Activated CD8-positive, alpha-beta memory T cell treated with anti-CD3 and anti-CD28 coated beads, Interleukin-2, amount 10 ng/mL, durations not matched to agents 7 days and 5 days (primary cell): ENCODE measurements at regions not wholly inside any gene's neighbourhood (a gene's known extent, or its start where the extent isn't known, plus 50 kb on each side); places are given as distances from the start of the nearest gene placed in this dataset.

Experiments
- ATAC-seq: fragments of 150-1000 bp; cut with Tn5 transposase; one replicate; pipeline ENCODE4 v1.10.0; 2021; ENCODE audit warnings: moderate library complexity
- CTCF ChIA-PET: fragments of 350-600 bp; sonication (Branson Sonifier 250); formaldehyde crosslinking; loops from one replicate; lab custom pipeline; 2021; ENCODE audit warnings: antibody characterized with exemption; lab: Charles Lee
- DNase-seq: peaks from one replicate; pipeline ENCODE4 v3.0.0-alpha.2; 2020
- H3K27ac Mint-ChIP-seq: one replicate; pipeline ENCODE4 v1.8.0; 2021; ENCODE audit warnings: mild to moderate bottlenecking, mixed read lengths
- H3K27me3 Mint-ChIP-seq: one replicate; pipeline ENCODE4 v1.8.0; 2021; ENCODE audit warnings: mixed read lengths
- H3K36me3 Mint-ChIP-seq: one replicate; pipeline ENCODE4 v1.8.0; 2021; ENCODE audit warnings: mild to moderate bottlenecking, mixed read lengths
- H3K4me1 Mint-ChIP-seq: one replicate; pipeline ENCODE4 v1.8.0; 2021; ENCODE audit warnings: mixed read lengths
- H3K4me3 Mint-ChIP-seq: one replicate; pipeline ENCODE4 v1.8.0; 2021; ENCODE audit warnings: mild to moderate bottlenecking, moderate library complexity, mixed read lengths
- H3K9me3 Mint-ChIP-seq: one replicate; pipeline ENCODE4 v1.8.0; 2022; ENCODE audit warnings: low read depth, mixed read lengths

DNA sequence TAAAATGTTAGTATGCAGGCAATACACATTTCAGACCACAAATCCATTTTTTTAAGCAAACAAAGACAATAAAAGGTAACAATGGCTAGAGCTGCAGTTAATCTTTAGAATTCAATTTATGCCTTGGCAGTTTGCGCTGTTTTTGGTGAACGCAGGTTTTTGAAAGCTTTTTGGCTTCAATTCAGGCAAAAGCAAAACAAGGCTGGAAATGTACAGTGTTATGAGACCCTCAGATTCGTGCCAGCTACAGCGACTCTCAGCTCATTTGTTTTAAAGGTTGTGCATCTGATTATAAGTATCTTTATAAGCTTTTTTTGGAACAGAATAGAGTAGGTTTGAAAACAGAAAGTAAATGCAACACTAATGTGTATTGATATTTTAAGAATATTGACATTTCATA lies 63.6 kb upstream of the SOX1 start:
- no peaks in the 10 kb centered on the region for H3K27me3 Mint-ChIP-seq
- CTCF ChIA-PET, result no interaction called here
- H3K36me3 Mint-ChIP-seq, result no peaks in the 10 kb centered on the region
- no peak for DNase-seq
- no peak for ATAC-seq
- no peak overlapping the region for H3K27ac Mint-ChIP-seq
- no peak overlapping the region for H3K4me3 Mint-ChIP-seq
- peaks cover 2% of the 10 kb centered on the region for H3K9me3 Mint-ChIP-seq
- H3K4me1 Mint-ChIP-seq, result no peaks in the 10 kb centered on the region

DNA sequence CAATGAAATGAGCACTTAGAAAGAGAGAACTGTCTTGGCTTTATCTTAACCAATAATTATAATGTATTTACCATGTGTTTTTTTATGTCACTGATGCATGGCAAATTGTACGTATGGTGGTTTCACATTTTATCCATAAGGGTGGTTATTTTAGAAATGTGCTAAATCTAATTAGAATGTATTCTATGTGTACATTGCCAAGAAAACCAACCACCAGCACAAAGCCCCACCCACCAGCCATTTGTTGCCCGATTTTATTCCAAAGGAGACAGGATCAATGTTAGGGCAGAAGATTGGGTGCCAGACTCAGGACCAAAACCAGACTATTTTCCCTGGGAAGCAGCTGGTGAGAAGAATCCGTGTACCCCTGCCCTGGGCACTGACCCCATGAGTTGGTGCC lies 63.0 kb upstream of the SOX1 start:
- DNase-seq, result no peak
- no peak overlapping the region for H3K4me3 Mint-ChIP-seq
- CTCF ChIA-PET, result no interaction called here
- H3K27ac Mint-ChIP-seq, result no peak overlapping the region
- no peaks in the 10 kb centered on the region for H3K36me3 Mint-ChIP-seq
- no peaks in the 10 kb centered on the region for H3K27me3 Mint-ChIP-seq
- H3K9me3 Mint-ChIP-seq, result peaks cover 2% of the 10 kb centered on the region
- no peaks in the 10 kb centered on the region for H3K4me1 Mint-ChIP-seq
- no peak for ATAC-seq

DNA sequence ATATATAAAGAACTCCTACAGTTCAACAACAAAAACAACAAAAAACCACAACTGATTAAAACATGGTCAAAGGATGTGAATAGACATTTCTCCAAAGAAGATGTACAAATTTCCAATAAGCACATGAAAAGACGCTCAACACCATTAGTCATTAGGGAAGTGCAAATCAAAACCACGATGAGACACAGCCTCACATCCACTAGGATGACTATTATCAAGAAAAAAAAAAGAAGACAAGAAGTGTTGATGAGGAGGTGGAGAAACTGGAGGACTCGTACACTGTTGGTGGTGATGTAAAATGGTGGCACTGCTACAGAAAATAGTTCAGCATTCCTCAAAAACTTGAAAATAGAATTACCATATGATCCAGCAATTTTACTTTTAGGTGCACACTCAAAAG lies 61.0 kb upstream of the SOX1 start:
- no peaks in the 10 kb centered on the region for H3K27me3 Mint-ChIP-seq
- no peaks in the 10 kb centered on the region for H3K4me1 Mint-ChIP-seq
- DNase-seq, result no peak
- H3K4me3 Mint-ChIP-seq, result no peak overlapping the region
- no peak for ATAC-seq
- H3K9me3 Mint-ChIP-seq, result peaks cover 2% of the 10 kb centered on the region
- CTCF ChIA-PET, result no interaction called here
- no peaks in the 10 kb centered on the region for H3K36me3 Mint-ChIP-seq
- no peak overlapping the region for H3K27ac Mint-ChIP-seq

DNA sequence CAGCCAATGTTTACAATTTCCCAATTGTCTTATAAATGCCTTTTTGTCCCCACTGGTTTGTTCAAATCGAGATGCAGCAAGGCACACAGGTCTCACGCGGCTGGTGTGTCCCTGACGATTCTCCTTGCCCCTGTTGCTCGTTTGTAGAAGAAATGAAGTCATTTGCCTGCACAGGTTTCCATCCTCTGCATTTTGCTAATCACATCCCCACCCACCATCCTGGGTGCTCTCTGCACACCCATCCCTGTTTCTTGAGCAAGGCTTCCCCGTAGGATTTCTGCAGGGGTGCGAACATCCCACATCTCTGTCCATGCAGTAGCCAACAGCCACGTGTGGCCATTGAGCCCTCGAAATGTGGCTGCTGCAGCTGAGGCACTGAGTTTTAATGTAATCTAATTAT lies 59.8 kb upstream of the SOX1 start:
- Mint-ChIP-seq H3K4me3 (no peak overlapping the region), H3K4me1 (no peaks in the 10 kb centered on the region), H3K27ac (no peak overlapping the region), H3K9me3 (peaks cover 2% of the 10 kb centered on the region), H3K36me3 (no peaks in the 10 kb centered on the region), H3K27me3 (no peaks in the 10 kb centered on the region)
- CTCF ChIA-PET, result no interaction called here
- ATAC-seq (no peak), DNase-seq (no peak)

DNA sequence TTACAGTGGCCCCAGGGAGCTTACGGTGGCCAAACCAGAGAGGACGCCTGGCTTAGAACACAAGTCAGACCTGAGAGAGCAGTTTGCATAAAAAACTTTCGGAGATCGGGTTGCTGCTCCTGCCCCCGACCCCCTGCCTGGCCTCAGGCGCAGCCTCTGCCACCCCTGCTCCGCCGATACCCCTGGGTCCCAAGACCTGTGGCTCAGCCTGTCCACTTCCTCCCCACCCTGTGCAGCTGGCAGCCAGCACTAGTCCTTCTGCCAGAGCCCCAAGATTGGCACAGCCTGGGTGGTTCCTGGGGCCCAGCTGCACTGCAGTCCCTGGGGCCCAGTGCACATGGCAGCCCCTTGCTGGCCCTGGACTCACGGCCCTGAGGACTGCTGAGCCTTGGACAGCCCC lies 56.2 kb upstream of the SOX1 start:
- no peaks in the 10 kb centered on the region for H3K36me3 Mint-ChIP-seq

DNA sequence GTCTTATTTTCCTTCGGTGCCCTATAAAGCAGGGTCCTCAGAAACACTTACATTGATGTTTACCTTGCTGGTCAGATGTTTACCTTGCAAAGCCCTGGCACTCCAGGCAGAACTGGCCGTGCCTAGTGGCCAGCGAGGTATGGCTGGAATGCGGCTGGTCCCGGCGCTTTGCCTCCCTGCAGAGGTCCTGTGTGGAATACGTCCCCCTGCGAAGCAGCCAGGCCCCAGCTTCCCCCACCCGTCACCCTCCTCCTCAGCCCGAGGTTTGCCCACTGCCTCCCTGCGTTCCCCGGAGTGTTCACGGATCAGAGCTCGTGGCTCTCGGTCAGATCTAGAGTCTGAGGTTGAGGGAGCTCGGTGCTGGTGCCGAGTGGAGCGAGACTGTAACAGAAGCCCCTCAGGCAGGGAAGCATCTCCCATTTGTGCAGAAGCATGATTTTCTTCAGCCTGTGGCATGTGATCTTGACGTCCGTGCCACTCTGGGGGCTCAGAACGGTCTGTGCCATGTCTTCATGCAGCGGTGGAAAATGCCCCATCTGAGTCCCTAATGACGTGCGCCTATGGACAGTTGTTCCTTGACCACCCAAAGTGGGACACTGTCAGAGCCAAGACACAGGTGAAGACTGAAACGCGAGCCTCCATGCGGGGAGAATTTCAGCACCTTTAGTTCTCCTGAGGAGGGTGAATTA lies 54.8 kb upstream of the SOX1 start:
- DNase-seq (no peak), ATAC-seq (no peak)
- Mint-ChIP-seq H3K36me3 (no peaks in the 10 kb centered on the region), H3K27me3 (no peaks in the 10 kb centered on the region), H3K9me3 (peaks cover 3% of the 10 kb centered on the region), H3K4me3 (no peak overlapping the region), H3K27ac (no peak overlapping the region), H3K4me1 (no peaks in the 10 kb centered on the region)
- CTCF ChIA-PET, result no interaction called here

More for the DNA sequence above, 56.2 kb upstream of the SOX1 start:
- ATAC-seq (no peak), DNase-seq (no peak)
- Mint-ChIP-seq H3K27ac (no peak overlapping the region), H3K27me3 (no peaks in the 10 kb centered on the region), H3K9me3 (peaks cover 5% of the 10 kb centered on the region), H3K4me1 (no peaks in the 10 kb centered on the region), H3K4me3 (no peak overlapping the region)
- CTCF ChIA-PET, result no interaction called here

DNA sequence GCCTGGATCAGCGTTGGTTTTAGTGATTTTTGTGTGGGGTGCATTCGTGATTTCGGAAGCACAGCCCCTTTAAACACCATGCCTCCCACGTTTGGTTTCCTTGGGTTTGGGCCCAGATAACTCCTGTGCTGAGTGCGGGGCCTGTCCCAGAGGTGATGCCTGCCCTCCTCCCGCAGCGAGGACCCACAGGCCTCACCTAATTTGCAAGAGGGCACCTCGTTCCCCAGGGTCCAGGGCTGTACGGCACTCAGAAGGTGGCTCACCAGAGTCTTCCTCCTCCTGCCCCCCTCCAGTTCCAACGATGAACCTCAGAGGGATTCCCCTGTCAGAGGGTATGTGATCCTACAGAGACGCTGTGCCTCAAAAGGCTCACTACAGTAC lies 54.3 kb upstream of the SOX1 start:
- no peak overlapping the region for H3K27ac Mint-ChIP-seq
- no peaks in the 10 kb centered on the region for H3K4me1 Mint-ChIP-seq
- no peaks in the 10 kb centered on the region for H3K27me3 Mint-ChIP-seq
- DNase-seq (no peak), ATAC-seq (no peak)
- no peak overlapping the region for H3K4me3 Mint-ChIP-seq
- peaks cover 3% of the 10 kb centered on the region for H3K9me3 Mint-ChIP-seq
- CTCF ChIA-PET, result no interaction called here
- no peaks in the 10 kb centered on the region for H3K36me3 Mint-ChIP-seq

DNA sequence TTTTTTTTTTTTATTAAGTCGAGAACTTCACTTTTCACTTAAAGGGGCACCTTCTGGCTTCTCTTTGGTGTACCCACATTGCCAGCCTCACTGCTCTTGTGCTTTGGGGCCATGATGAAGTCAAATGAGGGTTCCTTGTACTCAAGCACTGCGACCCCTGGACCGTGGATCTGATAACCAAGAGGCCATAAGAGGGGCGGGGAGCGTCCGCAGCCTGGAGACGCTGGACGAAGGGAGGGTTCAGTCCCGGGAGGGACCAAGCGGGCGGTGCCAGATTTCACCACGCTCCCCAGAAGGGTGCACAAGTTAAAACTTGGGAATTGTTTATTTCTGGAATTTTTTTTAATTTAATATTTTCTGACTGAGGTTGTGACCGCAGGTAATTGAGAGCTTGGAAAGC lies 53.3 kb upstream of the SOX1 start:
- Mint-ChIP-seq H3K36me3 (no peaks in the 10 kb centered on the region), H3K27me3 (no peaks in the 10 kb centered on the region), H3K9me3 (peaks cover 3% of the 10 kb centered on the region), H3K4me3 (no peak overlapping the region), H3K27ac (no peak overlapping the region), H3K4me1 (no peaks in the 10 kb centered on the region)
- DNase-seq (no peak), ATAC-seq (no peak)
- CTCF ChIA-PET, result no interaction called here

DNA sequence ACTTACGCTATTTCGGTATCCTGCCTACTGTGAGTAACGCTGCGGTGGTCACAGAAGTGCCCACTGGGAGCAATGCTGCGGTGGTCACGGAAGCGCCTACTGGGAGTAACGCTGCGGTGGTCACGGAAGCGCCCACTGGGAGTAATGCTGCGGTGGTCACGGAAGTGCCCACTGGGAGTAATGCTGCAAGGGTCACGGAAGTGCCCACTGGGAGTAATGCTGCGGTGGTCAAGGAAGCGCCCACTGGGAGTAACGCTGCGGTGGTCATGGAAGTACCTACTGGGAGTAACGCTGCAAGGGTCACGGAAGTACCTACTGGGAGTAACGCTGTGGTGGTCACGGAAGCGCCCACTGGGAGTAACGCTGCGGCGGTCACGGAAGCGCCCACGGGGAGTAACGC lies 52.1 kb upstream of the SOX1 start:
- Mint-ChIP-seq H3K27me3 (no peaks in the 10 kb centered on the region), H3K4me1 (no peaks in the 10 kb centered on the region), H3K27ac (no peak overlapping the region), H3K36me3 (no peaks in the 10 kb centered on the region), H3K9me3 (peaks cover 3% of the 10 kb centered on the region), H3K4me3 (no peak overlapping the region)
- CTCF ChIA-PET, result no interaction called here
- ATAC-seq, result no peak
- no peak for DNase-seq
